ENCODE measurements at regions not wholly inside any gene's neighbourhood (a gene's known extent, or its start where the extent isn't known, plus 50 kb on each side); places are given as distances from the start of the nearest gene placed in this dataset.

DNA sequence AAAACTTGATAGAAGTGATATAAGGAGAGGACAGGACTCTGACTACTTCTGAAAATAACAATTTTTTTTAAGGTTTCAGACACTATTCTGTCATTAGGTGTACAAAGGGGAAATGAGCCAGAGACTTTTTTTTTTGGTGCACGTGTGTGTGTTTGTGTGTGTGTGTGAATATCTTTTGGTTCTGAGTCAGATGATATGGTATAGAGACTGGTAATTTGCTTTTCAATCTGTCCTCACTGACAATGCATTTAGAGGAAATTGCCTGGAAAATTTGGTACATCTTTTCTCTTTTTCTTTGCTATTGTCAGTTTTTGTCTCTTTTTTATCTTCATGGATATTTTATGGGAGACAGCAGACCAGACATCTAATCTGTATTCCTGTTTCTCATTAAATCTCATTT lies 59.3 kb downstream of the DDIT4L start:
- no peak for ATAC-seq

DNA sequence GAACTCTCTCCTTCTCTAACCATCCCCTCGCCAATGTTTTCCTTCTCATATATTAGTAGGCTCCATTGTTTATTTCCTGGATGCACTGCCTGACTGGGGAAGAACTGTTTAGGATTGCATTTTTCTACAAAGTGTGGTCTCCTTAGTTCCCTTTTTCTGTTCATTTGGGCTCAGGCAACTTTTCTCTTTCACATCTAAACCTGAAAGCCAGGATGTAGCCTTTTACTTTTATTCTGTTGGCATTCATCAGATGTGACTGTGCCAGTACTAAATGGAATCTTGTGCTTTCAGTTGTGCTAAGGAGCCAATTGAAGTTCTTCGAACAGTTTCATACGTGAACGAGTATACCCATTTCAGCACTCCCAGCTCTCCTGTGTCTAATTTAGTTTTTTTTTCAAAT lies 59.8 kb downstream of the DDIT4L start:
- no peak for ATAC-seq

DNA sequence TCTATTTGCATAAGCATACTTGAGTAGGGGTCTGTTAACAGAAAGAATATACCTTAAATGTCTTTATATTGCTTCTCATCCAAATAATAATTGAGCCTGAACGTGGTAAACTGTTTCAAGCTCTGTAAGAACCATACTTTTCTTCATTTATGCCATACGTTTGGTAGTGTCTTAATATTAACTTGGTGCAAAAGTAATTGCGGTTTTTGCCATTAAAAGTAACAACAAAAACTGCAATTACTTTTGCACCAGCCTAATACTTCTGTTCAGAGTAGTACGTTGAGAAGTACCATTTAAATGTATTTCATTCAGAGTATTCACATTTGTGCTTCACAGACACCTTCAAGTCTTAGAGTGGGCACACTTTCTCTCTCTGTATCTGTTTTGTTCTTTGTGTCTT lies 60.5 kb downstream of the DDIT4L start:
- ATAC-seq = no peak

DNA sequence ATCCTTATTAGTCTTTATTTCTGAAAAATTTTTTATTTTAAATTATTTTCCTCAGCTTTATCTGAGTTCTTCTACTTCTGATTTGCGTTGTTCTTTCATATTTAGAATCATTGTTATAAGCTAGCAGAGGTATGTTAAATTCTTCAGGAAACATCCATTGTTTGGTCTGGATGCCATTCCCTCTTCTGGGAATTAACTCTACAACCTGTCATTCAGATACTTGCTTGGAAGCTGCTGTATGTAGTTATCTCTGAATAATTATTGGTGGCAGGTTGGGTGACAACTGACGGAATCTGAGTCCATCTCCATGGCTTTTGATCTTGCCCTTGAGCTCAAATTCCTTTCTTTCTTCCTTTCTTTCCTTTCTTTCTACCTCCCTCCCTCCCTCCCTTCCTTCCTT lies 61.9 kb downstream of the DDIT4L start:
- no peak for ATAC-seq

DNA sequence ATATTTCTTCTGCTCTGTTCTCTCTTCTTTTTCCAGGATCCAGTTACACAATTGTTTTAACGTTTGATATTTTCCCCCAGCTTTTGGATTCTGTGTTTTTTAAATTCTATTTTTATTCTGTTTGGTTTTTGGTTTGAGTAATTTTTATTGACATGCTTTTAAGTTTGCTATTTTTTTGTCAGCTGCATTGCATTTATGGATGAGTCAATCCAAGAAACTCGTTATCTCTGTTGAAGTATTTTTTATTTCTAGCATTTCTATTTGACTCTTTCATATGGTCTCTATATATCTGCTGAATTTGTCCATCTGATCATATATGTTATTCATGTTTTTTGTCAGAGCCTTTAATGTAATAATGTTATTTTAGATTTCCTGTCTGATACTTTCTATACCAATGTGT lies 65.6 kb downstream of the DDIT4L start:
- no peak for ATAC-seq

DNA sequence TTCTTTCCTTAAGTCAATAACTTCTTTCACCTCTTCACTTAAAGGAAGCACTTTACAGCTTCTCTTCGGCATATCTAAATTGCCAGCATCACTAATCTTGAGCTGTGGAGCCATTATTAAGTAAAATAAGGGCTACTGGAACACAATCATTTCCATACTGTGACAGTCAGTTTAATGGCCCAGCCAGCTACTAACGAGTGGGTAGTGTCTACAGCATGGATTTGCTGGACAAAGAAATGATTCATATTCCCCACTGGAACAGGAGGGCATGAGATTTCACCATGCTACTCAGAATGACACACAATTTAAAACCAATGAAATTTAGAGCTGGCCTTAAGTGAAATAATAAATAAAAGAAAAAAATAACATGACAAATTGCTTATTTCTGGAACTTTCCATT lies 72.1 kb downstream of the DDIT4L start:
- no peak for ATAC-seq

DNA sequence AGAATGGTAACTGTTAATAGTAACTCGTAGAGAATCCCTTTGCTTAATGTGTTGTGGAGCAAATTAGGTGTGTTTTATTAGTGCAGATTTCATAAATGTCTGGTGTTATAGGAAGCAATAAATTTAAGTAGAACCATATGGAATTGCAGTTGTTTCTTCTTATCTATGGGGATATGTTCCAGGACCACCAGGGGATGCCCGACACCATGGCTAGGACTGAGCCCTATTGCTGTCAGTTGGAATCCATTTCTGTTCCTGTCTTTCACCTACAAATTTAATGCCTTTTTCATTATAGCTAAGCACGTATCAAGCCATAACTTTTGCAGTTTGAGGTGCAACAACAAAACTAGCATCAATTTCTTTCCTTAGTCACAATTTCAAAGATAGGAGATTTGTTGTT lies 72.5 kb downstream of the DDIT4L start:
- no peak for ATAC-seq

DNA sequence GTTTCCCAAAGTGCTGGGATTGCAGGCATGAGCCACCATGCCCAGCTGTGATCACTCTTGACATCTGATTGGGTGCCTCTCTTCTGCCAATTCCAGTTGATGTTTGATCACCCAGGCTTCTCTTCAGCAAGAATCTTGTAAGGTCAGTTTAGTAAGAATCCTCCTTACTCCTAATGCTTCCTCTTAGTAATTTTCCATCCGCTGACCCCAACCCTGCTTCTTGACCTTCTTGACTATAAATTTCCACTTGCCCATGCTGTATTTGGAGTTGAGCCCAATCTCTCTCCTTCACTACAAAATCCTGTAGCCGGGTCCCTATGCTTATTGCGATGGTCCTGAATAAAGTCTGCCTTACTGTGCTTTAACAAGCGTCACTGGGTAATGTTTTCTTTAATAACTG lies 75.4 kb downstream of the DDIT4L start:
- no peak for ATAC-seq

DNA sequence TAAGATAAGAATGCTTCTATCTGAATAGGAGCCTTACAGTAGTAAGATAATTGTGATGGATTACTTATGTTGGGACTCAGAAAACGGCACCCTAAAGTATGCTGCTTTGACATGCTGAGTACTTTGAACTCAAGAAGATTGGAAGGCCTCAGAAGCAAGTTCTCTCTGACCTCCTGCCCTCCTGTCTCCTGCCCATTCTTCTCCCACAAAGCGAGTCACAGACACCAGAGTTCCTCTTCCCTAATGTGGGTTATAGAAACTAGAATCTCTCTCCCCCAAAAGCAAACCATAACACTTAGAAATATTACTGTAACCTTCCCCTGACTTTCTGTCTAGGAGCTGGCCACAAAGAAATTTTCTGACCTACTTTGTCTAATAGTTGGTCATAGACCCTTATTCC lies 76.5 kb downstream of the DDIT4L start:
- ATAC-seq = no peak

DNA sequence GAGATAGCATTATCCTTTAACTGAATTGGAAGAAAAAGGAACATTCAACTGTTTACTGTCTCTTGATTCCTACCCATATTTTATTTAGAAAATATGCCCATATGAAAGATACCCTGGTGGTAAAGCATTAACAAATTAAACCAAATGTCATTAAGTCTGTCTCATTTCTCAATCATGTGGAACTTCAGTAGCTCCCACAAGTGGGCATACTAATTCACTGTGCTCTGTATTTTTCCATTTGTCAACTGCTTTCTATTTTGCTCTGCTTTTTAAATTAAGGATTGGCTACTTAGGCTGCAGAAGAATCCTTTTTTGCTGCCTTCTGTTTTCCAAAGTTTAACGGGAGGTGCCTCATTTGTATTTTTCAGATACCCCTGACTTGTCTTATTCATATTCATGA lies 77.2 kb downstream of the DDIT4L start:
- no peak for ATAC-seq

DNA sequence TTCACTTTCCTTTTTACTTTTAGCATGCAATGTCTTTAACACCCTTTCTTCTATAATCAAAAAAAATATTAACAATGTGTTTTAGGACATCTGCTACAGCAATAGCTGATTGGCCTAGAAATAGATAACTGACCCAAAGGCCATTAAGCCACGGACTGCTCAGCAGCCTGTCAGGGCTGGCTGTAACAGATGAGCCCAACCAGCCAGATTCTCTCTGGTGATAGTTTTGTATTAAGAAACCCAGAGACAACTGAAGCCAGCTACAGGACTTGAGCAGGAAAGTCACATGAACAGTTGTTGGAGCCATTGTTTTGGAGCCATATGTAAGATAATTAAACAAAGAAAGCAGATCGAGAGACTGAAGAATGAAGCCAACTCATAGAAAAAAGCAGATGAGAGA lies 80.3 kb downstream of the DDIT4L start:
- no peak for ATAC-seq

DNA sequence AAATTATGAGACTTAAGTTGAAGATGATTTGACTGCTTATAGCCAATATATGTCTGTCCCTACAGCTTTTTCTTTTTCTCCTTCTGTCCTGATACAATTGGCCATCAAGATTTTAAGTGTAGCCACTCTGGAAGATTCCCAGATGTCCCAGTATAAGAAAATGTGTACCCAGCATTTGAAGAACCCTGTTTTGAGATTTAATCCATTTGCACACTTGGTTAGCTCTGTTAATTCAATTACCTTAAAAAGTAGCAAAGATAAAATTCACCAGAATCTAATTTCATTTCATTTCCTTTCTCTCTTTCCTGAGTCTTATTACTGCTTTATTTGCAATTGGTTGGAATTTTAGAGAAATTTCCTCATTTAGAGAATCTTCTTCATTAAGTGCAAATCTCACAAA lies 81.4 kb downstream of the DDIT4L start:
- ATAC-seq = no peak

DNA sequence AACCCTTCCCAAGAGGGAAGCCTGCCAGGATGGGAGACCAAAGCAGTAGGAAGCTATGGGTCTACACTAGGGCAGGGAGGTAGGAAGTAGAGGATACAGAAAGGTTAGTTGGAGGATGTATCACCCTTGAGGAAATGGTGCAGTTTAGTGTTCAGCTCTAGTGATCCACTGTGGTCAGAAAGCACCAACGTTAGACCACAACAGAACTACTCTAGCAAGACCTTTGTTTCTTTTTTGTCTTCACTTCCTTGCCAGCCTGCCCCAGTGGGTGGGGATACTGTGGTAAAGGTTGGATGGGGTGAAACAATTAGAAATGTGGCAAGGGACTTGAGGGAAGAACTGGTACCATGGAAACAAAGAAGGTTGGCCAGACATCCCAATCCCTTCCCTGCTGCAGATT lies 83.3 kb downstream of the DDIT4L start:
- peak; percentile 64 for ATAC-seq

DNA sequence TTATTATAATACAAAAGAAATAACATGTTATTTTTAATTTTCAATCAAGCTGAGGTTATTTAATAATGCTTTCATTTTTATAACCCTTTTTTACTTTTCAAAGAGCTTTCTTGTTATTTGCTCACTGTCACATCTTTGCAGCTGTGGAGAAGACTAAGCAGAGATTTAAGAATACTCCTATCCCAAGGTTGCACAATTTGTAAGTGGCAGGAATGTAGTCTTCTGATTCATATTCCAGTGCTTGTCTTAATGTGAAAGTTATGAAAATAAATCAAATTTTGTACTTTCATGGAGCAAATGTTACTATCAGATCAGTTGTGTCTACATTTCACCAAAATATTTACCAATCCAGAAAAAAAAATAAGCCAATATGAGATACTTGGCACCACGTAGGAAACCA lies 86.6 kb downstream of the DDIT4L start:
- no peak for ATAC-seq

DNA sequence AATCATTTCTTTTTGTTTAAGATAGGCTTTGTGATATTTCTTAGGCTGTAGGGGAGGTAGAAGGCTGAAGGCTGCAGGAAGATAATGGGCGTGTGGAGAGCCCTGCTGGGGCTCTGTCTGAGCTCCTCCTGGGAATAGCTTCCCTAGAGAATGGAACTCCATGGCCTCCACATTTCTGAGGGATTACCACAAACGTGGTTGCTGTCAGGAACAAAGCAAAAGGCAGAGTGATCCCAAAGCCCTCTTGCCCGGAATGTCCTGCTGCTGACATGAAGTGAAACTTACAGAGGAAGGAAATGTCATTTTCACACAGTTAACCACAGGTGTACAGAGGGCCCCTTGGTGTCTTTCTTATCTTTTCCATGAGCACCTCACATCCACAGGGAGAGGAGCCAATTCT lies 89.3 kb downstream of the DDIT4L start:
- ATAC-seq = no peak

DNA sequence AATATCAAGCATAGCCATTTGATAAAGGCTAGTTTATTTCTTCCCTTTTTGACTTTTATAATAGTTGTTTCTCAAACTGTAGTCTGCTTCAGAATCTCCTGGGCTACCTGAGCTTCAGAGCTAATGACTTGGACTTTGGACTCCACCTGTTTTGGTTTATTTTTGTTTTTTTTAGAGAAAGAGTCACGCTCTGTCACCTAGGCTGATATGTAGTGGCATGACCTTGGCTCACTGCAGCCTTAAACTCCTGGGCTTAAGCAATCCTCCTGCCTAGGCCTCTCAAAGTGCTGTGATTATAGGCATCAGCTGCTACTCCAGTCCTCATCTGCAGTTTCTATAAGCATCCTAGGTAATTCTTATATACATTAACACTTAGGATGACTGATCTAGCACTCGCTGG lies 90.5 kb downstream of the DDIT4L start:
- no peak for ATAC-seq

DNA sequence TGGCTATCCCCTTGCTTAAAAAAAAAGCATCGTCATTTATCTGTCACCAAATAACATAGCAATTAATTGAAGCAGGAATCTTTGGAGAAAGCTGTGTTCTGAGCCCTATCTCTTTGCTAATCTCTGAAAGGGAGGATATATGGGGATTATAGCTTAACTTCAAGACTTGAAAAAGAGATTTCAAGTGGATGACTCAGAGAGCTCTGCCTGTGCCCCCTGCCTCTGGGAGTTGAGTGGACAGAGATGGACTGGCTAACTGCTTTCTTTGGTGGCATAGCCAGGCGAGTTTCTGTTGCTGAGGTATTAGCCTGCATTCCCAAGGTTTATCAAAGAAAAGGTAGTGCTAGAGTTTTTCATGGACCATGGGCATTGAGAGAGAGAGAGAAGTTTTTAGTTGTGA lies 91.6 kb downstream of the DDIT4L start:
- no peak for ATAC-seq

DNA sequence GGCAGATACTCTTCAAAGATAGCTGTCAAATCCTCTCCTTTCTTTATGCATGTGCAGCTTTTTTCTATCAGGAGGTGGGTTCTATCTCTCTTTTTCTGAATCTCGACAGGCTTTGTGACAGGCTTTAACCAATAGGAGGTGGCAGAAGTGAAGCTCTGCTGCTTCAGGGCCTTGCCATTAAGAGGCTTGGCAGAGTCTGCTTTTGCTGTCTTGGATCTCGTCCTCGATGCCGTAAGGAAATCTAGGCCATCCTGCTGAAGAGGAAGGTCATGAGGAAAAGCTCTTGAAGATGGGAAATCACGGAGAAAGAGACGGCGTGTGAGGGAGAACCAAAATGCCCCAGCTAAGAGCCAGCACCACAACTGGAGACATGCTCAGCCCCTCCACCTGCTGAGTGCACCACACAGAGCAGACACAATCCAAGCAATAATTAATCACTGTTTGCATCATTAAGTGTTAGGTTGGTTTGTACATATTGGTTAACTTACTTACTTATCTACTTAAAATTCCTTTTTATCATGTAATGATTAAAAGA lies 92.2 kb downstream of the DDIT4L start:
- ATAC-seq = no peak

DNA sequence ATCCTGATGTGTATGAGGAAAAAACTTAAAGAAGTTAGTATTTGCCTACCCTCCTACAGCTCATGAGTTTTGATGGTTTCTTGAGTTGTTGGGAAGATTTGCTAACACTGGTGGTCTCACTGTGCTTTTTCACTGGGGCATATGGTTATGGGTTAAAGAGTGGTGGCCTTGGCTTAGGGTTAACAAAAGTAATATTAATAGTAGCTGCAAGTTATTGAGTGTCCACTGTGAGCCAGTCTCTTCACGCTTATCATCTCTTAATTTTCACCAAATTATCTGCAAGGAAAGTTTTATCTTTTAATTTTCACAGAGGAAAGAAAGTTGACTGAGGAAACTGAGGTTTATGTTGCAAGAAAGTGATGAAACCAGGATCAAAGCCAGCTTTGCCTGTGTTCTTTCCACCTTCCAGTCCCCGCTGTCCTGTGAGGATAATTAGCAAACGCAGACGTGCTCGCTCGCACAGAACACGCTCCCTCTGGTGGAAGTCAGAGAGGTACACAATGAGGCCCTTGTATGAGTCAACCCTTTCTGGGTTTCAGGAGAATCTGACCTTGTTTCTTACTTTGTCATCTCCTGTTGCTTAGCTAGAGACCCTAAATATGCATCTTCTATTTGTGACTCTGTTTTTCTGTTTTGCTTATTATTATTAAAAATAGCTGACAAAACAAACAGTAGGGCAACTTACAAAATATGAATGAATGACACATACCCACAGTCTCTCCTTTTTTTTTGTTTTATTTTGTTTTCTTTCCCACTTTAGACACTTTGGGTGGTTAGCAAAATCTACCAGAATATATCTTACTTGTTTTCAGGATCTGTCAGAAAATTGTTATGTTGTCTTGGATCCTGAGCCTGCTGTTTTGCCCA lies 94.3 kb downstream of the DDIT4L start:
- ATAC-seq = peak; percentile 85

DNA sequence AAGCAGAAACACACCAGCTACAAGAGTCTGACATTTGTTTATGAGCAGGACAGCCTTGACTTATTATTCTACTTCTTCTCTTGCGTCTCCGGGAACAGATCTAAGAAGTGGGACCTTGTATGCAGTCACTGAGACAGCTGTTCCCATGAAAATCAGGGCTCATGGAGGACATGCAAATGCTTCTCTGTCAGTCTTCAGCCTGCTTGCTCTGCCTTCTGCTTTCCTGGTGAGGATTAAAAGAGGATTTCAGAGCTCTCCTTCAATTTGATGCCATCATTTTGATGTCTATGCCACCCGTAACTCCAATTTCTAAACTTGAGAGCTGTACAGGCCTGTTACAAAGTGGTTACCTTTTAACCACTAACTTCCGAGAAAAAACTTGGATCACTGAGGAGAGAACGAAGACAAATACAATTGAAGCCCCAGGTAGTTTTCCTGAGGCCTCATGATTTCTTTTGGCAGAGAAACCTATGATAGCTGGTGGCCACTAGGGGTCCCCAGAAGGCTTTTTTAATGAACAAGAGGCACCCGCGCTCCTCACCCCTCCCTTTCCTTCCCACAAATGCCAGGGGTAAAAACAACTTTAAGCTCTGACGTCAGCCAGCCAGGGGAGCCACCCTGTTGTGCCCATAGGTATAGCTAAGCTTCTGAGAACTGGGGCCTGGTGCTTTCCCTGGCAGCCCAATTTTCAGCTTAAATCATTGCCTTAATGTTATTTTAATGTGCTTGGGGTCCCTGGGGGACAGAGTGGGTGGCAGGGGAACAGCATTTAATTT lies 97.0 kb downstream of the DDIT4L start:
- ATAC-seq = peak; percentile 97

DNA sequence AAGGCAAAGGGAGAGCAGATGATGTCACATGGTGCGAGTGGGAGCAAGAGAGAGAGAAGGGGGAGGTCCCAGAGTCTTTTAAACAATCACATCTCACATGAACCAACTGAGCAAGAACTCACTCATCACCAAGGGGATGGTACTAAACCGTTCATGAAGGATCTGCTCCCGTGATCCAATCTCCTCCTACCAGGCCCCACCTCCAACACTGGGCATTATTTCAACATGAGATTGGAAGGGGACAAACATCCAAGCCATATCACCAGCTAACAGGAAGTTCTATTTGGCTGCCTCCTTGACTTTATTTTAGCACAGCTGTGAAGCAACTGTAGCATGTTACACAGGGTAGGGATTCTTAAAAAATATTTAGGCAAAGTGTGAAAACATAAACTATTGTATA lies 102.5 kb downstream of the DDIT4L start:
- no peak for ATAC-seq

DNA sequence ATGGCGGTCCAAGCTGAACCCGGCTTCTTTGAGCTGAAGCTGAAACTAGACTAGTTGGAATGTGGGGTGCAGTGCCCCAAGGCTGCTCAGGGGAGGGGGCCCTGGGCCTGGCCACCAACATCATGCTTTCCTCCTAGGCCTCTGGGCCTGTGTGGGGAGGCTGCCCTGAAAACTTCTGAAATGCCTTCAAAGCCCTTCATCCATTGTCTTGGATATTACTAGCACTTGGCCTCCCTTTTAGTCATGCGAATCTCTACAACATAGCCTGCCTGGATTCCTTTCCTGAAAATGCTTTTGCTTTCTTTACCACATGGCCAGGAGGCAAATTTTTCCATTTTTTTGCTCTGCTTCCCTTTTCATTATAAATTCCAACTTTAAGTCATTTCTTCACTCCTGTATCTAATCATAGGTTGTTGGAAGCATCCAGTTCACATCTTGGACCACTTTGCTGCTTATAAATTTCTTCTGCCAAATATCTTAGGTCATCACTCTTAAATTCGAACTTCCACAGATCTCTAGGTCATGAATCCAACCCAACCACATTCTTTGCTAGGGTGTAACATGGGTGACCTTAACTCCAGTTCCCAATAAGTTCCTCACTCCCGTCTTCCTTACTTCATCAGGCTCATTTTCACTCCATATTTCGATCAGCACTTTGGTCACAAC lies 103.4 kb downstream of the DDIT4L start:
- ATAC-seq = no peak

DNA sequence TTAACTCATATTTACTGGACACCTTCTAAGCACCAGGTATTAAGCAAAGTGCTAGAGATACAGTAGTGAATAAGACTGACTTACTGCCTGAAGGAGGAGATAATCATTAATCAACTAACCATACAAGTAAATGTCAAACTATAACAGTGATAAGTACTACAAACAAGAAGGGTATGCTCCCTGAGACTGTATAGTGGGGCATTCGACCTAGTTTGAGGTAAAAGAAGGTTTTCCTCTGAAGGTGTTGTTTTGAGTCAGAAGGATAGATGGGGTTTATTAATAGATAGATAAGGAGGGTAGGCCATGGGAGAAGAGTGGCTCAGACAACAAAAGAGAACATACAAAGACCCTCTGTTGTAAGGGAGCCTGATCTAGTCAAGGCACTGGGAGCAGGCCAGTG lies 105.4 kb downstream of the DDIT4L start:
- no peak for ATAC-seq

Measured in esophagus mucosa (tissue), 1 donor.